Stimulated activated CD4-positive, alpha-beta T cell treated with anti-CD3 and anti-CD28 coated beads, Interleukin-2, amount 100 ng/mL, for 24 hours (primary cell): ENCODE measurements at regions not wholly inside any gene's neighbourhood (a gene's known extent, or its start where the extent isn't known, plus 50 kb on each side); places are given as distances from the start of the nearest gene placed in this dataset.
"Not testable (repeated sequence)": the region's sequence is repeated elsewhere in the genome, so short reads cannot be mapped to it uniquely, and the experiment has no call there.

Experiments used
- DNase-seq, 2 donors: peaks; one replicate each; pipeline ENCODE4 v3.0.0-alpha.2; 2020

DNA sequence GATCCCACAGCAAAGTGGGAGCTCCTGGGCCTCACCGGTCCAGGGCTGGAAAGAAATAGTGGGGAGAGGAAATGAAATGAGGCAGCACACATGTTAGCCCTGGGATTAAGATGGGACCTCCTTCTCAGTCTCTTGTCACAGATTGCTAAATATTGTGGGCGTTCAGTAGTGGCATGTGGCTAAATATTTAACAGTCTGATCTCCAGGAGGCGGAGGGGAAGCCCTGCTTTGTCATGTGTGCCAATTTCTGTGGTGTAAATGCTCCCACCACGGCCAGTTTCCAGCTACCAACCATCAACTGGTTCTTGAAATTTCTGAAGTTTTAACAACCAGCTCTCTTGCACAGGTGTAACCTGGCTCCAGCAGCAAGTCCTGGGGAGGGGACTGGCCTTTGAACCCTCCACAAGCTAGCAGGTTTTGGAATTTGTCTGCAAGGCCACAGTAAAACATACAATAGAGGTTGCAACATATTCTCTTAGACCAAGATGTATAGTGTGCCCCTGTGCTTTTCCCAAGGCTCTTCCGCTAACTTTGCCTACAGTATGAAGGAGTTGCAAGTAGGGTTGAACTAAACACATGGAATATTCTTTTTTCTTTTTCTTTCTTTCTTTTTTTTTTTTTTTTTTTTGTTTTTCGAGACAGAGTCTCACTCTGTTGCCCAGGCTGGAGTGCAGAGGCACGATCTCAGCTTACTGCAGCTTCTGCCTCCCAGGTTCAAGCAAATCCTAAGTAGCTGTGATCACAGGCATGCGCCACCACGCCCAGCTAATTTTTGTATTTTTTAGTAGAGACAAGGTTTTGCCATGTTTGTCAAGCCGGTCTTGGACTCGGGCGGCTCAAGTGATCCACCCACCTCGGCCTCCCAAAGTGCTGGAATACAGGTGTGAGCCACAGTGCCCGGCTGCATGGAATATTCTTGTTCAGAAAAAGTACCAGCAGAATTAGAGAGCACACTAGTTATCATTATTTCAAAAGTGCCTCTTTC is 103.1 kb upstream of the PCBD1 start:
- DNase-seq, result no peak

DNA sequence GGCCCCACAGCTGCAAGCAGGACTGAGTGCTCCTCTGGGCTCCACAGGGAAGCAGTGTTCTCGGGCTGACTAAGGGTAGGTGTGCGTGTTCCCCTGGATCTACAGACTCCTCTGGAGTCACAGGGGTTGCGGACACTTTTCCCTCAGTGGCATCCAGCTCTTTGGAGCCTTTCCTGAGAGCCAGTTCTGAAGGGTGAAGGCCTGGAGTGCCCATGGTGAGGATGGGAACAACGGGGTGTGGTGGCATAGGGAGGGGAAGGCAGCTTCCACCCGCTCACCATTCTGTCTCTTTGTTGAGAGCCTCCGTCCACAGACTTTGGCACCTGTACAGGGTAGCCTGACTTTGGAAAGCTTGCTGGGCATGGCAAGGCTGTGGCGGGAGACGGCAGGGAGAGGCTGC is 104.1 kb upstream of the PCBD1 start:
- no peak for DNase-seq

- no peak for DNase-seq
Measured at GRCh38 chr10:70993051-70993450, 104.7 kb upstream of the PCBD1 start.

DNA sequence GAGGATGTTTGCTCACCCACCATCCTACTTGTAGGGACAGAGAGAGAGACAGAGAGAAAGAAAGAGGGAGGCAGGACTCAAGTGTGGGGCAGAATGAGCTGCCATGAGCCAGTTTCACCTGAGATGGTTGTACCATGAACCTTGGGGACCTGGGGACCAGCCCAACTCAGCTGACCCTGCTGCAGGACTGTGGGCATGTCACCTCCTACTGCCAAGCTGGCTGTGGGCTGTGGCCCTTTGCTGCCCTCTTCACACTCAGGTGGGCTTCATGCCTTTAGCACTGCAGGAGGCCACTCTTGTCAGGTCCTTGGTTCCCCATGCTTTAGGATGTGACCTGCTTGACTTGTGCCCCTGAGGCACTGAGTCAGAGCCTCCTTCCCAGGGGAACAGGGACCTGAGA is 108.2 kb upstream of the PCBD1 start:
- DNase-seq, result no peak

DNA sequence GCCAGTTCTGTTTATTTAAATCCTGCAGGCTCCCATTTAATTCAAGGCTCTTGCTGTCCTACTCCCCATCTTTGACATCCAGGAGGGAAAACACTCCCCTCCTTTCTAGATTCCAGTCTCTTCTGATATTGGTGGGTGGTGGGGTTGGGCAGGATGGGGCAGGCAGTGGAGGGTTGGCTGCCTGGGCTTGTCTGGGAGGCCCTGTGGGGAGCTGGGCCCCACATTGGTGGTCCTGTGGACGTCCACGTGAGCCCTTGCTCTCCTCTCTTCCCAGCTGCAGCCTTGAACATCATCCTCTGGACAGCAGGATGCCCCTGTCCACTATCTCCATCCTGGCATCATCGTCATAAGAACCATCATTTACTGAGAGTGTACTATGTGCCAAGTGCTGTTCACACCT is 108.9 kb upstream of the PCBD1 start:
- DNase-seq, result no peak

GRCh38 chr10:70998086-70998485 is 109.7 kb upstream of the PCBD1 start:
- DNase-seq, result no peak

- DNase-seq, result no peak
Measured at GRCh38 chr10:71001470-71001869, 113.1 kb upstream of the PCBD1 start.

GRCh38 chr10:71004176-71005075 is 116.1 kb upstream of the PCBD1 start:
- DNase-seq, result no peak

- DNase-seq, result no peak
Measured at GRCh38 chr10:71005337-71006305, 117.3 kb upstream of the PCBD1 start.

DNA sequence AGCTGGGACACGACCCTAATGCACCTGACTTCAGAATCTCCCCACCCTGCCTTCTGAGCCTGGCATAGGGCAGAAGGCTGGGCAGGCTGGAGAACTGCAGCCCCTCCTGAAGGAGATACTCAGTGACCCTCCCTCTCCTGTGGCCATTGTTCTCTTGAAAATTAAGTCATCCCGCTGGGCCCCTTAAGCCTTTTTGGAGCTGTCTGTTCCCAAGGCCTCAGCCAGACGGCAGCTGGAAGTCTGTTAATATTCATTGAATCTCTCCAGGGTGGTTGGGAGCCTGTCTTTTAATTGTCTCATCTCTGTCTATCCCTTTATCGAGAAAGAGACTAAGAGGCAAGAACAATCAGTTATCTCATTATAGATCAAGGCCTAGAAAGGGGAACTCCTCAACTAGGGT is 118.1 kb upstream of the PCBD1 start:
- no peak for DNase-seq

- DNase-seq, result no peak
Measured at GRCh38 chr10:71007516-71007915, 119.2 kb upstream of the PCBD1 start.

- DNase-seq, result no peak
Measured at GRCh38 chr10:71008150-71008549, 119.8 kb upstream of the PCBD1 start.

DNA sequence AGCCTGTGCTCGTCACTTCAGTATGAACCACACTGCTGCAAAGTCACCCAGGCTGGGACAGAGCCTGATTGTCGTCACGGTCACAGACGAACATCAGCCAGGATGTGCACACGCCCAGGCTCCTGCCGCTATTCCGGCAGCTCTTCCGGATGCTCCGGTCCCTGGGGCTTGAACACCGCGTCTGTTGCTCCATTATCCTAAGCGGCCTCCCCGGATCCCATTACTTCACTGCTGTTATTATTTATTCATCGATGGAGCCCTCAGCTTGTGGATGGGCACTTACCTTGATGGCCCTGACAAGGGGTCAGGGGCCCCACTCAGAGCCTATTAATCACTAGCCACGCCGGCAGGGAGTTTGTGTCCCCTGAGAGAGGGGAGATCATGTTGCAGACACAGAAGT is 120.8 kb upstream of the PCBD1 start:
- no peak for DNase-seq

- DNase-seq, result no peak
Measured at GRCh38 chr10:71010730-71011129, 122.4 kb upstream of the PCBD1 start.

GRCh38 chr10:71011141-71011540 is 122.8 kb upstream of the PCBD1 start:
- no peak for DNase-seq

DNA sequence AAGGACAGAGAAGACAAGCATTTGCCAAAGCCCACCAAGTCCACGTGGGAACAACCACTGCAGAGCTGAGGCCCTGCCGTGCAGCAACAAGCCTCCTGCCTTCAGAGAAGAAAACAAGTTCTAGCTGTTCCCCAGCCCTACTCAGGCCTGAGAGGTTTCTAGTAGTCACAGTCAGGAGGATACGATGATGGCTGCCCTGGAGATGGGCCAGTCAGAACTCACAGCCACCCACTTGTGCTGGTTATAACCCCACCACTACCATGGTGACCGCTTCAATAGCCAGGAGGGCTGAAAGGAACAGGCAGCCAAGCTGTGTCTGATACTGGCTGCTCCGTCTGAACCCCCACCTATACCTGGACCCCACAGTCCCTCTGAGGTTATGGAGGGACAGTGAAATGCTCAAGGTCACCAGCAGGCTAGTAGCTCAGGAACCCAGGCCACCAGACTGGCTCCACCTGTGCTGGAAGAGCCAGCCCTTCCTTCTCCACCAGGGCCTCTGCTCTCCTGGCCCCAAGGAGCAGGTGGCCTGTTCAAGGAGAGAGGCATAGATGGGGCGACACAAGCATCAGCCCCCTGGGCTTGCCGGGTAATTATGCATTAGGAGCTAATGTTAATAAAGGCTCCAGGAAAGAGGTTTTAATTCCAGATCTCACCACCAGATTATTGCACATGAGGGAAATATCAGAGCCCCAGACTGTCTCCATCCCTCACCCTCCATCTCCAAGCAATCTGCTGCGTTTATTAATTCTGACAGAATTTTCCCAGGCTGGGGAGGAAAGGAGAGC is 125.8 kb upstream of the PCBD1 start:
- no peak for DNase-seq

- DNase-seq, result no peak
Measured at GRCh38 chr10:71015674-71016073, 127.3 kb upstream of the PCBD1 start.

DNA sequence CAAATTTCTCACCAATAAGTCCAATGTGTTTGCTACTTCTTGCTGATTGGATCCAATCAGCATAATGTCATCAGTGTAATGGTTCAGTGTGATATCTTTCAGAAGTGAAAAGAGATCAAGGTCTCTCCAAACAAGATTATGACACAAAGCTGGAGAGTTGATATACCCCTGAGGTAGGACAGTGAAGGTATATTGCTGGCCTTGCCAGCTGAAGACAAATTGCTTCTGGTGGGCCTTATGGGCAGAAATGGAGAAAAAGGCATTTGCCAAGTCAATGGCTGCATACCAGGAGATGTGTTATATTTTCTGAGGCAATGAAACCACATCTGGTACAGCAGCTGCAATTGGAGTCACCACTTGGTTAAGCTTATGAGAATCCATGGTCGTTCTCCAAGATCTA is 131.7 kb upstream of the PCBD1 start:
- not testable (repeated sequence) for DNase-seq

GRCh38 chr10:71021402-71021801 is 133.0 kb upstream of the PCBD1 start:
- DNase-seq, result no peak

DNA sequence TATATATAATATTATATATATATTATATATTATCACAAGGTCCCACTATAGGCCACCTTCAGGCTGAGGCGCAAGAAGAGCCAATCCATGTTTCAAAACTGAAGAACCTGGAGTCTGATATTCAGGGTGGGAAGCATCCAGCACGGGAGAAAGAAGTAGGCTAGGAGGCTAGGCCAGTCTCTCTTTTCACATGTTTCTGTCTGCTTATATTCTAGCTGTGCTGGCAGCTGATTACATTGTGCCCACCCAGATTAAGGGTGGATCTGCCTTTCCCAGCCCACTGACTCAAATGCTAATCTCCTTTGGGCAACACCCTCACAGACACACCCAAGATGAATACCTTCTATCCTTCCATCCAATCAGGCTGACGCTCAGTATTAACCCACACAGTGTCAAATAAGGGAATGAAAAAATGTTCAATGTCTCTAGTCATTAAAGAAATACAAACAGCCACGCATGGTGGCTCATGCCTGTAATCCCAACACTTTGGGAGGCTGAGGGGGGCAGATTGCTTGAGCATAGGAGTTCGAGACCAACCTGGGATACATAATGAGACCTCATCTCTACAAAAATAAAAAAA is 135.4 kb upstream of the PCBD1 start:
- DNase-seq, result no peak

DNA sequence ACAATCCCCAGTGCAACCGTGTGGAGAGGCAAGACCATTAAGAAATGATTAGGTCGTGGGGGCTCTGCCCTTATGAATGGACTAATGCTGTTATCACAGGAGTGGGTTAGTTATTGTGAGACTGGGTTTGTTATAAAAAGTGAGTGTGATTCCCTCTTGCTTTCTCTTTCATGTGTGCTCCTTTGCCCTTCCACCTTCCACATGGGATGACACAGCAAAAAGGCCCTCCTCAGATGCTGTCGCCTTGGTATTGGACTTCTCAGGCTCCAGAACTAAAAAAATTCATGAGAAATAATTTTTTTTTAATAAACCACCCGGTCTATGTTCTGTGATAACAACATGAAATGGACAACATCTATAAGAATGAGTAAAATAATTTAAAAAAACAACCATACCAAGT is 136.1 kb upstream of the PCBD1 start:
- DNase-seq, result no peak
